K562 (cell line): ENCODE measurements at regions not wholly inside any gene's neighbourhood (a gene's known extent, or its start where the extent isn't known, plus 50 kb on each side); places are given as distances from the start of the nearest gene placed in this dataset.

Experiments
- ATAC-seq: fragments of 200-7000 bp; cut with Tn5 transposase; 3 replicates; pipeline ENCODE4 v1.9.1; 2020; ENCODE audit warnings: moderate library complexity
- BruUV-seq: library from RNA; stranded (reverse); fragments of 400-500 nt; replicated peaks from 2 replicates; lab custom pipeline; 2021; lab: Mats Ljungman, UMichigan
- CTCF ChIA-PET: fragments of 300-600 bp; formaldehyde crosslinking; extraction: SDS; loops from one replicate; lab custom pipeline; 2021; ENCODE audit warnings: low intra/inter-chr PET ratio; lab: Yijun Ruan, JAX
- POLR2A ChIA-PET: fragments of 300-600, 350-650 bp; sonication (Branson Sonifier 250); formaldehyde crosslinking; extraction: SDS; loops from one replicate; lab custom pipeline; 2021; ENCODE audit warnings: antibody characterized with exemption, inconsistent platforms; lab: Yijun Ruan, JAX
- DNase-seq, 4 experiments: peaks; one replicate each; pipeline versions ENCODE4 v3.0.0 to v3.0.0-alpha.2; 2011 to 2018; ENCODE audit warnings: low spot score in 3 of 4, mixed read lengths in 3 of 4; ENCODE audit errors: extremely low read depth in 1 of 4
- FAIRE-seq: peaks from 2 replicates; lab custom pipeline; 2011; peaks lifted over from hg19 to GRCh38; lab: Jason Lieb, UNC
- H2AFZ ChIP-seq: 2 replicates; pipeline ENCODE4 v1.6.0; 2011; ENCODE audit warnings: low read depth, low read length, control low read depth, inconsistent platforms
- H3K27ac ChIP-seq: fragments of 200-600 bp; 3 replicates; pipeline ENCODE4 v1.8.0; 2011; ENCODE audit warnings: low read depth, mild to moderate bottlenecking, control low read depth, inconsistent platforms, low read length, moderate library complexity, mixed read lengths; ENCODE audit errors: extremely low read depth
- H3K27me3 ChIP-seq, 2 experiments: fragments of 300-600 bp in 1 of 2; 2 replicates in 1 of 2; 3 replicates in 1 of 2; pipeline versions ENCODE4 v1.6.0 to v1.8.0; 2011; ENCODE audit warnings: inconsistent platforms in 2 of 2, low read length in 2 of 2, mild to moderate bottlenecking in 1 of 2, mixed read lengths in 1 of 2, moderate library complexity in 1 of 2; ENCODE audit not compliant: control insufficient read depth in 2 of 2, insufficient read depth in 2 of 2
- H3K36me3 ChIP-seq: fragments of 300-600 bp; 3 replicates; pipeline ENCODE4 v1.8.0; 2011; ENCODE audit warnings: mild to moderate bottlenecking, low read length, inconsistent platforms; ENCODE audit not compliant: control insufficient read depth, insufficient read depth
- H3K4me1 ChIP-seq, 2 experiments: fragments of 200-600 bp in 1 of 2; replicated peaks in 1 of 2; 2 replicates in 1 of 2; 3 replicates in 1 of 2; pipeline versions ENCODE4 v1.5.1 to v1.8.0; 2011; ENCODE audit warnings: inconsistent platforms in 2 of 2, low read length in 2 of 2, mild to moderate bottlenecking in 1 of 2, mixed read lengths in 1 of 2, moderate library complexity in 1 of 2; ENCODE audit not compliant: control insufficient read depth in 2 of 2, insufficient read depth in 2 of 2
- H3K4me2 ChIP-seq: 2 replicates; pipeline ENCODE4 v1.6.1; 2011; ENCODE audit warnings: low read length, control low read depth, inconsistent platforms, mixed read lengths; ENCODE audit not compliant: insufficient read depth
- H3K4me3 ChIP-seq: fragments of 200-600 bp; sonication (generic), shearing (Covaris generic); 2 replicates; pipeline ENCODE4 v1.5.1; 2016; ENCODE audit warnings: control low read depth, inconsistent platforms
- H3K79me2 ChIP-seq: fragments of 200-600 bp; 3 replicates; pipeline ENCODE4 v1.8.0; 2011; ENCODE audit warnings: low read length, inconsistent platforms; ENCODE audit not compliant: control insufficient read depth, insufficient read depth
- H3K9ac ChIP-seq, 2 experiments: 2 replicates each; pipeline versions ENCODE4 v1.6.0 to v1.6.1; 2011; ENCODE audit warnings: low read depth in 2 of 2, low read length in 2 of 2, control low read depth in 1 of 2, inconsistent platforms in 1 of 2, mild to moderate bottlenecking in 1 of 2, mixed read lengths in 1 of 2; ENCODE audit not compliant: insufficient read depth in 1 of 2
- H3K9me1 ChIP-seq: one replicate; pipeline ENCODE4 v1.6.0; 2011; ENCODE audit warnings: inconsistent platforms, mild to moderate bottlenecking, low read length, moderate library complexity; ENCODE audit not compliant: control insufficient read depth, insufficient read depth
- H3K9me3 ChIP-seq: replicated peaks from 2 replicates; pipeline ENCODE4 v1.5.1; 2011; ENCODE audit warnings: low read depth, low read length, inconsistent platforms; ENCODE audit not compliant: control insufficient read depth, insufficient read depth
- H4K20me1 ChIP-seq: replicated peaks from 2 replicates; pipeline ENCODE4 v1.6.1; 2011; ENCODE audit warnings: low read length, inconsistent platforms, mixed read lengths; ENCODE audit not compliant: control insufficient read depth, insufficient read depth
- BCL6 ChIP-seq: fragments of 250-450 bp; sonication (Bioruptor Pico); IDR thresholded peaks from 2 replicates; pipeline ENCODE4 v1.4.0; 2020
- BHLHE40 ChIP-seq: IDR thresholded peaks from 2 replicates; pipeline ENCODE4 v1.6.1; 2011; ENCODE audit warnings: low read length, improper control_type of control experiment
- EGR1 ChIP-seq: fragments of 450-650 bp; conservative IDR thresholded peaks from 2 replicates; pipeline ENCODE4 v1.6.1; 2017; ENCODE audit warnings: mild to moderate bottlenecking
- ILK ChIP-seq: fragments of 450-650 bp; IDR thresholded peaks from 2 replicates; pipeline ENCODE4 v1.6.1; 2016; ENCODE audit warnings: missing genetic modification characterization, low read depth, mild to moderate bottlenecking, missing compliant biosample characterization, moderate library complexity, borderline replicate concordance
- MED1 ChIP-seq: sonication (generic); formaldehyde crosslinking; IDR thresholded peaks from 2 replicates; pipeline ENCODE4 v1.8.1; 2023; ENCODE audit warnings: missing genetic modification reagents, borderline replicate concordance
- TCF3 ChIP-seq: sonication (generic); formaldehyde crosslinking; IDR thresholded peaks from 2 replicates; pipeline ENCODE4 v1.4.0; 2020; ENCODE audit warnings: mild to moderate bottlenecking, missing genetic modification reagents
- TEAD2 ChIP-seq: fragments of 450-650 bp; IDR thresholded peaks from 2 replicates; pipeline ENCODE4 v1.6.1; 2016; ENCODE audit warnings: missing genetic modification characterization, control low read depth, missing compliant biosample characterization
- XRCC3 ChIP-seq: fragments of 450-650 bp; IDR thresholded peaks from 2 replicates; pipeline ENCODE4 v1.6.1; 2017; ENCODE audit warnings: mild to moderate bottlenecking, moderate library complexity
- ZKSCAN3 ChIP-seq: fragments of 250-450 bp; sonication (Bioruptor Pico); IDR thresholded peaks from 2 replicates; pipeline ENCODE4 v1.4.0; 2020
- ZNF436 ChIP-seq: fragments of 250-450, 450-650 bp; sonication (Bioruptor Pico); formaldehyde crosslinking; IDR thresholded peaks from 2 replicates; pipeline ENCODE4 v1.7.0; 2020; ENCODE audit warnings: mild to moderate bottlenecking
- WGBS: fragments of 100-300 bp; shearing (Covaris generic); methylation state at CpG from one replicate; pipeline ENCODE4 v1.1.6; 2016; ENCODE audit warnings: low coverage, mixed read lengths; ENCODE audit not compliant: insufficient coverage; ENCODE audit errors: missing lambda C conversion rate; 5-methylcytosine and 5-hydroxymethylcytosine counted together
- in situ Hi-C: fragments of 300-500 bp; cut with MboI; formaldehyde crosslinking; loops from 4 replicates; pipeline ENCODE4 v1.15.0; 2018; ENCODE audit warnings: inconsistent platforms, mixed read lengths
- intact Hi-C: fragments of 100-400 bp; cut with micrococcal nuclease; formaldehyde crosslinking; loops from 2 replicates; pipeline ENCODE4 v1.14.2; 2022
- TF ChIP-seq, protein P1 (sequence below): fragments of 250-450 bp; sonication (Bioruptor Pico); IDR thresholded peaks from 2 replicates; pipeline ENCODE4 v1.4.0; 2020; ENCODE audit warnings: mild to moderate bottlenecking, moderate library complexity, borderline replicate concordance

DNA sequence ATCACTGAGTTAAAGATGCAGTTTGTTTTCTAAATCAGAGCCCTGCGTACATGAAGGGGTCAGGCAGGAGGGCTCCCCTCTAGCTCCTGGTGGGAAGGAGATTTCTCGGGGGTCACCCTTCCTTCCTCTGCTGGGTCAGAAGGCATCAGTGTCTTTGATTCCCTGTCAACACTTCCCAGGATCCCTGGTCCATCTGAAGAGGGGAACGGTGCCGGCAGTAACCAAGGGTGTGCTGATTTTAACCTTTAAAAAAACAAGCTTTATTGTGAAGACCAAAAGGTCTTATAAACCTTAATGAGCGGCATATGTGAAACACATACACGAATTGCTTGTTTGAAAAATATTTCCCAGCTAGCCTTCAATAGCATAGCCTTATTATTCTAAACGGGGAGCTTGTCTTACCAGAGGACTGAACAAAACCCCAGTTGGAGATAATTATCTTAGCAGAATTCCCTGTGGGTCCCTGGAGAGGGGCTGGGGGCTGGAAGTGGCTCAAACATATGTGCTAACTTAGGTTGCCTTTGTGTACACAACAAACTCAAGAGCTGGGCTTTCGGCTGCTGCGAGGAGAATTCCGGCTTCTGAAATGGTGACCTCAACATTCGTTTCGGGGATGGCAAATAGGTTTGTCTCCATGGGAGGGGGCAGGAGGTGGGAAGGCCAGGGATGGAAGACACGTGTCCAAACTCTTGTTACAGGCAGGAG lies 114.9 kb upstream of the MYCN start (continued):
- TF ChIP-seq, protein P1, sequence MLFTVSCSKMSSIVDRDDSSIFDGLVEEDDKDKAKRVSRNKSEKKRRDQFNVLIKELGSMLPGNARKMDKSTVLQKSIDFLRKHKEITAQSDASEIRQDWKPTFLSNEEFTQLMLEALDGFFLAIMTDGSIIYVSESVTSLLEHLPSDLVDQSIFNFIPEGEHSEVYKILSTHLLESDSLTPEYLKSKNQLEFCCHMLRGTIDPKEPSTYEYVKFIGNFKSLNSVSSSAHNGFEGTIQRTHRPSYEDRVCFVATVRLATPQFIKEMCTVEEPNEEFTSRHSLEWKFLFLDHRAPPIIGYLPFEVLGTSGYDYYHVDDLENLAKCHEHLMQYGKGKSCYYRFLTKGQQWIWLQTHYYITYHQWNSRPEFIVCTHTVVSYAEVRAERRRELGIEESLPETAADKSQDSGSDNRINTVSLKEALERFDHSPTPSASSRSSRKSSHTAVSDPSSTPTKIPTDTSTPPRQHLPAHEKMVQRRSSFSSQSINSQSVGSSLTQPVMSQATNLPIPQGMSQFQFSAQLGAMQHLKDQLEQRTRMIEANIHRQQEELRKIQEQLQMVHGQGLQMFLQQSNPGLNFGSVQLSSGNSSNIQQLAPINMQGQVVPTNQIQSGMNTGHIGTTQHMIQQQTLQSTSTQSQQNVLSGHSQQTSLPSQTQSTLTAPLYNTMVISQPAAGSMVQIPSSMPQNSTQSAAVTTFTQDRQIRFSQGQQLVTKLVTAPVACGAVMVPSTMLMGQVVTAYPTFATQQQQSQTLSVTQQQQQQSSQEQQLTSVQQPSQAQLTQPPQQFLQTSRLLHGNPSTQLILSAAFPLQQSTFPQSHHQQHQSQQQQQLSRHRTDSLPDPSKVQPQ (CRISPR knock-in tag) = no peak
- TF ChIP-seq BHLHE40 (no peak), TEAD2 (tag) (no peak), MED1 (CRISPR knock-in tag) (no peak), EGR1 (no peak), BCL6 (CRISPR knock-in tag) (no peak)

DNA sequence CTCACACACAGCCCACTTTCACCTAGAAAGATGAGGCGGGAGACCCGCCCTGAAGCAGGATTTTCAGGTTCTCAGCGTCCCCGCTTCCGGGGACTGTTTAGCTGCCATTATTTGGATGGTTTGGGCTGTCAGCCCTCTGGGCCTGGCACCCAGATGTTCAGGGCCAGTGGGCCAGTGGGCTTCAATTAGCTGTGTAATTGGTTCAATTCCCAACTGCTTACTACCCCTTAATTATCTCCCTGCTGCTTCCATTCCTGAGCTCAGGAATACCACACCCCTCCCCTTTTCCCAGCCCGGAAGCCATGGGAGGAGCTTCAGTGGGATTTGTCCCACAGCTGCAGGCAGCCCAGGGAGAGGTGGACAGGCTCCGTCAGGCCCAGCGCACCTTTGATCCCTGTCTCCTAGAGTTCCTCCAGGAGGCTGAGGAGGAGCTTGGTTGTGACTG lies 114.1 kb upstream of the MYCN start:
- Histone ChIP-seq H3K27me3 (peaks cover 5 to 36% of the 10 kb centered on the region in 2 experiments; a peak in 3 of 5 replicates), H4K20me1 (no peaks in the 10 kb centered on the region), H3K4me1 (no peaks in the 10 kb centered on the region), H3K9me1 (no peaks in the 10 kb centered on the region), H3K79me2 (no peaks in the 10 kb centered on the region), H3K27ac (no peak overlapping the region), H3K9ac (no peak overlapping the region), H3K36me3 (no peaks in the 10 kb centered on the region)
- intact Hi-C loops = no loop called here
- WGBS = 2% methylated on average over 8 of the region's 8 CpGs
- no peak for FAIRE-seq
- POLR2A ChIA-PET = interaction anchor here (0.6 to 1.3 kb wide), 4 partner anchors 9 to 70 kb away, joined by 3 read pairs; no protein-coding TSS in a partner anchor
- no peak for TF ChIP-seq ILK
- TF ChIP-seq ZNF436 (CRISPR knock-in tag) = no peak
- TF ChIP-seq TCF3 (CRISPR knock-in tag) = no peak
- no peak for TF ChIP-seq ZKSCAN3 (CRISPR knock-in tag)
- TF ChIP-seq XRCC3 = no peak
- TF ChIP-seq, all 486 proteins: peak for 0
- Histone ChIP-seq H3K4me2 (no peak overlapping the region), H3K4me3 (no peak overlapping the region), H3K9me3 (no peaks in the 10 kb centered on the region; the same call in 1 of the 2 replicates), H2AFZ (no peak overlapping the region)
- no peak; the same call in 2 of the 3 replicates for ATAC-seq
- BruUV-seq = no TSS peak
- in situ Hi-C loops = no loop called here
- no peak for DNase-seq
- CTCF ChIA-PET = no interaction called here
